Activated naive CD8-positive, alpha-beta T cell treated with anti-CD3 and anti-CD28 coated beads, Interleukin-2, amount 10 ng/mL, durations not matched to agents 7 days and 5 days (primary cell): ENCODE measurements at regions not wholly inside any gene's neighbourhood (a gene's known extent, or its start where the extent isn't known, plus 50 kb on each side); places are given as distances from the start of the nearest gene placed in this dataset.
"Not testable (repeated sequence)": the region's sequence is repeated elsewhere in the genome, so short reads cannot be mapped to it uniquely, and the experiment has no call there.

Experiments
- ATAC-seq: fragments of 150-1000 bp; cut with Tn5 transposase; one replicate; pipeline ENCODE4 v1.10.0; 2021; ENCODE audit warnings: low read depth, moderate library complexity
- POLR2A ChIA-PET: fragments of 350-600 bp; sonication (Branson Sonifier 250); formaldehyde crosslinking; loops from one replicate; lab custom pipeline; 2021; ENCODE audit warnings: antibody characterized with exemption; lab: Charles Lee
- DNase-seq: peaks from one replicate; pipeline ENCODE4 v3.0.0; 2021
- H3K27ac Mint-ChIP-seq: one replicate; pipeline ENCODE4 v1.8.0; 2022; ENCODE audit warnings: mild to moderate bottlenecking, mixed read lengths
- H3K27me3 Mint-ChIP-seq: one replicate; pipeline ENCODE4 v1.8.0; 2022; ENCODE audit warnings: mild to moderate bottlenecking, moderate library complexity, mixed read lengths
- H3K36me3 Mint-ChIP-seq: one replicate; pipeline ENCODE4 v1.8.0; 2021; ENCODE audit warnings: mild to moderate bottlenecking, mixed read lengths
- H3K4me1 Mint-ChIP-seq: one replicate; pipeline ENCODE4 v1.8.0; 2021; ENCODE audit warnings: mixed read lengths
- H3K4me3 Mint-ChIP-seq: one replicate; pipeline ENCODE4 v1.8.0; 2022; ENCODE audit warnings: mild to moderate bottlenecking, moderate library complexity, mixed read lengths
- H3K9me3 Mint-ChIP-seq: one replicate; pipeline ENCODE4 v1.8.0; 2021; ENCODE audit warnings: mixed read lengths

GRCh38 chr14:21768116-21768874, 94.7 kb upstream of the OR4E1 start:
- Mint-ChIP-seq H3K9me3 (peaks cover 1% of the 10 kb centered on the region), H3K36me3 (no peaks in the 10 kb centered on the region), H3K4me3 (peak overlapping the region; percentile 70), H3K27ac (peak overlapping the region; percentile 68), H3K27me3 (peaks cover 12% of the 10 kb centered on the region), H3K4me1 (peaks cover 6% of the 10 kb centered on the region)
- POLR2A ChIA-PET: interaction anchor here (0.6 to 1.2 kb wide), 2 partner anchors 780 to 782 kb away, joined by 3 to 7 read pairs; no protein-coding TSS in a partner anchor
- DNase-seq (no peak), ATAC-seq (peak; percentile 89)

GRCh38 chr14:21760360-21760759, 86.7 kb upstream of the OR4E1 start:
- not testable (repeated sequence) for H3K4me1 Mint-ChIP-seq, H3K27ac Mint-ChIP-seq, H3K9me3 Mint-ChIP-seq, H3K36me3 Mint-ChIP-seq, ATAC-seq, H3K4me3 Mint-ChIP-seq, DNase-seq
- POLR2A ChIA-PET: interaction anchor here (0.6 kb wide), 1 partner anchor 289 kb away, joined by 4 read pairs; no protein-coding TSS in a partner anchor
- H3K27me3 Mint-ChIP-seq: peaks cover 26% of the 10 kb centered on the region

DNA sequence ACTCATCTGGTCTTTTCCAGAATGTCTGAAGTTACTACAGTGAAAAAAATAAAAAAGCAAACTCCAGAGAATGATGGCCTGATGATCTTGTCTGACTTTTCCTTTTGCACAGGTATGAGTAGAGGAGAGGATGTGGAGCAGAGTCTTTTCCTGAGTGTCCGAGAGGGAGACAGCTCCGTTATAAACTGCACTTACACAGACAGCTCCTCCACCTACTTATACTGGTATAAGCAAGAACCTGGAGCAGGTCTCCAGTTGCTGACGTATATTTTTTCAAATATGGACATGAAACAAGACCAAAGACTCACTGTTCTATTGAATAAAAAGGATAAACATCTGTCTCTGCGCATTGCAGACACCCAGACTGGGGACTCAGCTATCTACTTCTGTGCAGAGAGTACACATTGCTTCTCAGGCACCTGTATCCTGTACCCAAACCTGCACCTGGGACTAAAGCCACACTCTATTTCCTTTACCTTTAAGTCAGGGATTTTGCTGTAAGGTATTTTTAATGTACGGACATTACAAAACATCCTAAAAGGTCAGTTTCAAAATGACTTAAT, 75.8 kb upstream of the OR4E1 start:
- DNase-seq: no peak

DNA sequence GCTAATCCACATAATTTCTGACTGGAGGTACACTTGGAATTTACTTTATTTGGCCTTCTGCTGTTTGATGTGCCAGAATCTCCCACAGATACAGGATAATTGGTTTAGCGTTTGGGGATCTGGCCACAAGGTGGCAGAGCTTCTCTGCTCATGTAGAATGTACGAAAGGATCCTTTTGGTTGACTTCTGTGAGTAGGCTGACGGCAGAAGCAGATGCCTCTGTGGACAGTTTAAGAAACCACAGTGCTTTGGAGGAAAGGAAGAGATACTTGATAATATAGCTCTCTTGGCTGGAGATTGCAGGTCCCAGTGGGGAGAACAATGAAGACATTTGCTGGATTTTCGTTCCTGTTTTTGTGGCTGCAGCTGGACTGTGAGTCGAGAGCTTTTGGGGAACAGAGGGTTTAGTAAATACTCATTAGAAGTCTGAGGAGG, 75.3 kb upstream of the OR4E1 start:
- Mint-ChIP-seq H3K27ac (peak overlapping the region; percentile 76), H3K36me3 (no peaks in the 10 kb centered on the region), H3K27me3 (peaks cover 21% of the 10 kb centered on the region), H3K4me1 (peaks cover 7% of the 10 kb centered on the region), H3K4me3 (peak overlapping the region; percentile 55), H3K9me3 (no peaks in the 10 kb centered on the region)
- POLR2A ChIA-PET: interaction anchor here (0.7 to 2.1 kb wide), 9 partner anchors 11 to 821 kb away, joined by 3 to 7 read pairs (median 5); no protein-coding TSS in a partner anchor
- DNase-seq (no peak), ATAC-seq (peak; percentile 89)

More for the DNA sequence above, 75.8 kb upstream of the OR4E1 start:
- Mint-ChIP-seq H3K27me3 (peaks cover 19% of the 10 kb centered on the region), H3K36me3 (no peaks in the 10 kb centered on the region), H3K4me3 (peak overlapping the region; percentile 55), H3K9me3 (no peaks in the 10 kb centered on the region), H3K27ac (peak overlapping the region; percentile 76), H3K4me1 (peaks cover 7% of the 10 kb centered on the region)
- POLR2A ChIA-PET: interaction anchor here (0.7 to 2.1 kb wide), 10 partner anchors 11 to 820 kb away, joined by 3 to 7 read pairs (median 4); no protein-coding TSS in a partner anchor
- peak; percentile 21 for ATAC-seq

DNA sequence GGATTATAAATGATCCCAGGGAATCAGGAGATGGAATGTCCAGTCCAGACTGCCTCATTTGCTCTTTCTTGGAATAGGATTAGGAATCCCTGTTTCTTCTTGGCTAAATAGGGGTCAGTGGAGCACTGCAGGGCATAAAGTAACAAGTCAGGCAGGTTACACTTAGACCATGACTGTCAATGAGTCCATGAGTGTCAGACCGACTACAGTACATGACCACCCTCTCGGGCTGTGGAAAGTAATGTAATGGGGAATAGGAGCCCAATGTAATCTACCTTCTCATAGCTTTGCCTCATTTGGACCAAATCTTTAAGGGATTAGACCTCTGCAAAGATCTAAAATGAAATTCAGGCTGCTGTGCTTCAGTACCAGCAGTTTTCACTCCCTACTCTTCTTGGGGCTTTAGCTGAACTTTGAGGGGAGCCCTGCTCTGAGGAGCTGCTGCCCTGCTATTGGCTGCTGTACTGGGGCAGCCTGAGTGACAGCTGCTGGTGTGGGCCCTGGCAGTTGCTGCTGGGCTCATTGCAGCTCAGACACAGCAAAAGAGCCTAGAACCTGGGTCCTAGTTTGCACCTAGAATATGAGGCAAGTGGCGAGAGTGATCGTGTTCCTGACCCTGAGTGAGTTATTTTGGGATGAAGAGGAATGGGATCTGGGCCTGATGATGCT, 62.2 kb upstream of the OR4E1 start:
- peak overlapping the region; percentile 64 for H3K4me3 Mint-ChIP-seq
- H3K36me3 Mint-ChIP-seq: peaks cover 2% of the 10 kb centered on the region
- peaks cover 6% of the 10 kb centered on the region for H3K4me1 Mint-ChIP-seq
- ATAC-seq: peak; percentile 86
- H3K9me3 Mint-ChIP-seq: no peaks in the 10 kb centered on the region
- POLR2A ChIA-PET: interaction anchor here (0.8 to 1.9 kb wide), 12 partner anchors 12 to 834 kb away, joined by 3 to 11 read pairs (median 4); no protein-coding TSS in a partner anchor
- no peak for DNase-seq
- peaks cover 39% of the 10 kb centered on the region for H3K27me3 Mint-ChIP-seq
- H3K27ac Mint-ChIP-seq: peak overlapping the region; percentile 74

DNA sequence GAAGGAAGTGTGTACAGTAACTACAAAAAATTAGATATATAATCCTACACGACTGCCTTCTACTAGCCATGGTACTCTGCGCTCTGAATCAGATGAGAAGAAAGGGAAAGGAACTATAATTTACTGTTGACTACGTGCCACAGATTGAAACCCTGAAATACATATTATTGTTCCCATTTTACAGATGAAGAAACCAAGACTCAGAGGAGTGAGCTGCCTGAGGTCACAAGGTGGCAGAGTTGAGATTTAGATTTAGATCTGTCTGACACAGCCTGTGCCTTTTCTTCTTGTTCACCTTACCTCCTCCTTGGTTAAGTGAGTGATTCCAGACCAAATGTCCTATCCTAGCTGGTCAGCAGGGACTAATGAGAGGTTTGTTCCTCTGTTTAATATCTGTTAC, 61.6 kb upstream of the OR4E1 start:
- Mint-ChIP-seq H3K4me3 (peak overlapping the region; percentile 64), H3K9me3 (no peaks in the 10 kb centered on the region), H3K27ac (no peak overlapping the region), H3K27me3 (peaks cover 34% of the 10 kb centered on the region), H3K36me3 (peaks cover 2% of the 10 kb centered on the region), H3K4me1 (peaks cover 6% of the 10 kb centered on the region)
- POLR2A ChIA-PET: interaction anchor here (0.6 to 1.9 kb wide), 4 partner anchors 12 to 821 kb away, joined by 4 to 11 read pairs (median 6); no protein-coding TSS in a partner anchor
- ATAC-seq (no peak), DNase-seq (no peak)

- Mint-ChIP-seq H3K4me1 (peaks cover 10% of the 10 kb centered on the region), H3K27ac (peak overlapping the region; percentile 28), H3K27me3 (peaks cover 34% of the 10 kb centered on the region), H3K4me3 (peak overlapping the region; percentile 64), H3K36me3 (peaks cover 2% of the 10 kb centered on the region), H3K9me3 (no peaks in the 10 kb centered on the region)
- ATAC-seq: peak; percentile 19
- POLR2A ChIA-PET: interaction anchor here (0.6 to 1.9 kb wide), 3 partner anchors 135 to 821 kb away, joined by 3 to 11 read pairs (median 4); no protein-coding TSS in a partner anchor
- no peak for DNase-seq
Measured at GRCh38 chr14:21734457-21735074, 60.9 kb upstream of the OR4E1 start.

GRCh38 chr14:21729703-21730233, 56.1 kb upstream of the OR4E1 start:
- peaks cover 10% of the 10 kb centered on the region for H3K4me1 Mint-ChIP-seq
- no peak for DNase-seq
- peak overlapping the region; percentile 19 for H3K27ac Mint-ChIP-seq
- ATAC-seq: peak; percentile 47
- peaks cover 20% of the 10 kb centered on the region for H3K27me3 Mint-ChIP-seq
- peak overlapping the region; percentile 65 for H3K4me3 Mint-ChIP-seq
- no peaks in the 10 kb centered on the region for H3K36me3 Mint-ChIP-seq
- POLR2A ChIA-PET: no interaction called here
- no peaks in the 10 kb centered on the region for H3K9me3 Mint-ChIP-seq

- no peaks in the 10 kb centered on the region for H3K36me3 Mint-ChIP-seq
- no peak overlapping the region for H3K27ac Mint-ChIP-seq
- H3K4me1 Mint-ChIP-seq: peaks cover 11% of the 10 kb centered on the region
- ATAC-seq: no peak
- POLR2A ChIA-PET: no interaction called here
- peaks cover 37% of the 10 kb centered on the region for H3K27me3 Mint-ChIP-seq
- no peak overlapping the region for H3K4me3 Mint-ChIP-seq
- no peaks in the 10 kb centered on the region for H3K9me3 Mint-ChIP-seq
- no peak for DNase-seq
Measured at GRCh38 chr14:21725250-21725649, 51.6 kb upstream of the OR4E1 start.

GRCh38 chr14:21724090-21724973, 50.7 kb upstream of the OR4E1 start:
- H3K27me3 Mint-ChIP-seq: peaks cover 35% of the 10 kb centered on the region
- peak overlapping the region; percentile 78 for H3K27ac Mint-ChIP-seq
- POLR2A ChIA-PET: interaction anchor here (0.6 to 2.0 kb wide), 10 partner anchors 11 to 846 kb away, joined by 3 to 15 read pairs (median 5); no protein-coding TSS in a partner anchor
- no peaks in the 10 kb centered on the region for H3K36me3 Mint-ChIP-seq
- H3K9me3 Mint-ChIP-seq: no peaks in the 10 kb centered on the region
- peak overlapping the region; percentile 70 for H3K4me3 Mint-ChIP-seq
- no peak for DNase-seq
- ATAC-seq: no peak
- H3K4me1 Mint-ChIP-seq: peaks cover 6% of the 10 kb centered on the region

DNA sequence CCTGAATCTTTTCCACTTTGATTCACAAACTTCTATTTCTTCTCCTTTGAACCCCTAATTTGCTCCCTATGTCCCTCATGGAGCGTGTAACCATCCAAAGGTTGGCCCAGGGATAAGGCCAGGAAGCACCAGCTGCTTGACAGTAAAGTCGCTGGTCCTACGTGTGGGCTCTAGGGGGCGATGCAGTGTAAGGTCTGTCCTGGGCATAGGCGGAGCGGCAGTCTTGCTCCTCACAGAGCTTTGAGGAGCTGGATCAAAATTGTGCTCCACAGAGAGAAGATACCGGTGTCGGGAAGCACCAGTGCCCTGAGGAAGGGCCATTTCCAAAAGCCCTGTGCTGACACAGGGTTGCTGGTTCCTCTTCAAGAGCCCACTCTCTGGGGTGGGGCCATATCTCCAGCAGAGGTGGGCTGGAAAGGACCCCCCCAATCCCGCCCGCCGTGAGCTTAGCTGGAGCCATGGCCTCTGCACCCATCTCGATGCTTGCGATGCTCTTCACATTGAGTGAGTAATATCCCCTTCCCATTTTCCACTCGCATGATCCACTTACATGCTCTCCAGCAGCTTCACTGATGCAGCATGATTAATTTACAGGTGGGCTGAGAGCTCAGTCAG, 49.9 kb upstream of the OR4E1 start:
- peak; percentile 83 for ATAC-seq
- Mint-ChIP-seq H3K36me3 (no peaks in the 10 kb centered on the region), H3K9me3 (no peaks in the 10 kb centered on the region), H3K4me1 (peaks cover 6% of the 10 kb centered on the region), H3K4me3 (peak overlapping the region; percentile 70), H3K27ac (peak overlapping the region; percentile 80), H3K27me3 (peaks cover 37% of the 10 kb centered on the region)
- DNase-seq: peak; percentile 49
- POLR2A ChIA-PET: interaction anchor here (0.6 to 2.0 kb wide), 12 partner anchors 11 to 847 kb away, joined by 3 to 15 read pairs (median 4); no protein-coding TSS in a partner anchor
